Kidney (tissue), 13 donors: ENCODE measurements at regions not wholly inside any gene's neighbourhood (a gene's known extent, or its start where the extent isn't known, plus 50 kb on each side); places are given as distances from the start of the nearest gene placed in this dataset.

ENCODE experiments used
- DNase-seq, 5 donors: peaks; one replicate each; pipeline ENCODE4 v3.0.0-alpha.2; 2013 to 2020
- FAIRE-seq: peaks from 2 replicates; lab custom pipeline; 2012; peaks lifted over from hg19 to GRCh38; lab: Jason Lieb, UNC
- H3K27ac ChIP-seq, 2 donors: one replicate each; pipeline ENCODE4 v1.7.0; 2013; ENCODE audit warnings: low read depth in 2 of 2, low read length in 2 of 2, inconsistent platforms in 1 of 2
- H3K27me3 ChIP-seq: one replicate; pipeline ENCODE4 v1.7.1; 2013; ENCODE audit warnings: low read length, inconsistent platforms; ENCODE audit not compliant: control insufficient read depth, insufficient read depth
- H3K36me3 ChIP-seq, 3 donors: one replicate each; pipeline versions ENCODE4 v1.7.0 to v1.7.1; 2013; ENCODE audit warnings: low read length in 3 of 3, control low read depth in 1 of 3, inconsistent platforms in 1 of 3; ENCODE audit not compliant: insufficient read depth in 3 of 3, control insufficient read depth in 2 of 3
- H3K4me1 ChIP-seq, 3 donors: one replicate each; pipeline versions ENCODE4 v1.7.0 to v1.7.1; 2013; ENCODE audit warnings: low read length in 3 of 3, inconsistent platforms in 1 of 3, low read depth in 1 of 3; ENCODE audit not compliant: control insufficient read depth in 2 of 3, insufficient read depth in 2 of 3
- H3K4me3 ChIP-seq, 3 donors: one replicate each; pipeline versions ENCODE4 v1.7.0 to v1.8.1; 2013; ENCODE audit warnings: low read length in 3 of 3, control low read depth in 1 of 3, inconsistent platforms in 1 of 3
- H3K9ac ChIP-seq, 3 donors: one replicate each; pipeline versions ENCODE4 v1.7.0 to v1.7.1; 2013; ENCODE audit warnings: low read length in 3 of 3, control low read depth in 1 of 3, inconsistent platforms in 1 of 3
- H3K9me3 ChIP-seq, 3 donors: one replicate each; pipeline versions ENCODE4 v1.7.0 to v1.7.1; 2013; ENCODE audit warnings: low read length in 3 of 3, control low read depth in 1 of 3, inconsistent platforms in 1 of 3; ENCODE audit not compliant: control insufficient read depth in 2 of 3, insufficient read depth in 1 of 3
- CTCF ChIP-seq: IDR thresholded peaks from 3 replicates; pipeline ENCODE4 v1.5.1; 2012; ENCODE audit warnings: mild to moderate bottlenecking, moderate library complexity, borderline replicate concordance; ENCODE audit not compliant: insufficient read depth; ENCODE audit errors: extremely low read depth
- intact Hi-C: fragments of 100-400 bp; cut with DNase I; formaldehyde crosslinking; loops from one replicate; pipeline ENCODE4 v1.11.1; 2022
- donor health status: control.
- donor health status: control.
- donor health status: control.
- donor health status: control.
- donor health status: control.
- donor health status: DM: yes; HTN: yes; CAD: no.
- donor health status: Normal renal cell carcinoma (clear cell type).

GRCh38 chr2:144128130-144128746 is 391.7 kb downstream of the ZEB2 start:
- intact Hi-C loops = no loop called here
- Histone ChIP-seq H3K9me3 (no peaks in the 10 kb centered on the region), H3K4me1 (no peaks in the 10 kb centered on the region), H3K9ac (no peak overlapping the region), H3K27me3 (no peaks in the 10 kb centered on the region), H3K4me3 (no peak overlapping the region), H3K27ac (no peak overlapping the region), H3K36me3 (no peaks in the 10 kb centered on the region)
- TF ChIP-seq CTCF = no peak
- DNase-seq = no peak
- no peak for FAIRE-seq

- no peaks in the 10 kb centered on the region for H3K36me3 ChIP-seq
- no peak overlapping the region for H3K27ac ChIP-seq
- H3K27me3 ChIP-seq = no peaks in the 10 kb centered on the region
- FAIRE-seq (no peak), DNase-seq (no peak)
- no peaks in the 10 kb centered on the region for H3K9me3 ChIP-seq
- no peak overlapping the region for H3K9ac ChIP-seq
- no peak for TF ChIP-seq CTCF
- H3K4me1 ChIP-seq = no peaks in the 10 kb centered on the region
- intact Hi-C loops = no loop called here
- no peak overlapping the region for H3K4me3 ChIP-seq
Observed at GRCh38 chr2:144127693-144128092, 392.2 kb downstream of the ZEB2 start.

- FAIRE-seq = no peak
- H3K4me3 ChIP-seq = no peak overlapping the region
- no peak overlapping the region for H3K9ac ChIP-seq
- H3K4me1 ChIP-seq = no peaks in the 10 kb centered on the region
- intact Hi-C loops = no loop called here
- H3K27ac ChIP-seq = no peak overlapping the region
- no peak for TF ChIP-seq CTCF
- no peaks in the 10 kb centered on the region for H3K36me3 ChIP-seq
- H3K9me3 ChIP-seq = no peaks in the 10 kb centered on the region
- H3K27me3 ChIP-seq = no peaks in the 10 kb centered on the region
- DNase-seq = no peak
Observed at GRCh38 chr2:144126302-144126701, 393.6 kb downstream of the ZEB2 start.

- Histone ChIP-seq H3K36me3 (no peaks in the 10 kb centered on the region), H3K4me3 (no peak overlapping the region), H3K9ac (no peak overlapping the region), H3K27me3 (no peaks in the 10 kb centered on the region), H3K9me3 (no peaks in the 10 kb centered on the region), H3K27ac (no peak overlapping the region), H3K4me1 (no peaks in the 10 kb centered on the region)
- no peak for DNase-seq
- intact Hi-C loops = no loop called here
- FAIRE-seq = no peak
- no peak for TF ChIP-seq CTCF
Observed at GRCh38 chr2:144125751-144126150, 394.2 kb downstream of the ZEB2 start.
